ENCODE measurements at regions not wholly inside any gene's neighbourhood (a gene's known extent, or its start where the extent isn't known, plus 50 kb on each side); places are given as distances from the start of the nearest gene placed in this dataset.

- TF ChIP-seq EZH2phosphoT487 (IDR thresholded peaks at IDR 0.05; ENCODE audit: insufficient read depth, low read depth): no peak
- no peak for TF ChIP-seq EZH2 (IDR thresholded peaks at IDR 0.05; ENCODE audit: insufficient read depth, poor library complexity, severe bottlenecking)
These were observed 85.7 kb downstream of the C13orf42 start for GRCh38 chr13:51025245-51025905.

Data from GM23248 (cell line).